Activated naive CD4-positive, alpha-beta T cell treated with anti-CD3 and anti-CD28 coated beads, Interleukin-2, amount 50 U/mL, for 16 hours (primary cell): ENCODE measurements at regions not wholly inside any gene's neighbourhood (a gene's known extent, or its start where the extent isn't known, plus 50 kb on each side); places are given as distances from the start of the nearest gene placed in this dataset.

Experiments used
- DNase-seq: peaks from one replicate; pipeline ENCODE4 v3.0.0-alpha.2; 2020

DNA sequence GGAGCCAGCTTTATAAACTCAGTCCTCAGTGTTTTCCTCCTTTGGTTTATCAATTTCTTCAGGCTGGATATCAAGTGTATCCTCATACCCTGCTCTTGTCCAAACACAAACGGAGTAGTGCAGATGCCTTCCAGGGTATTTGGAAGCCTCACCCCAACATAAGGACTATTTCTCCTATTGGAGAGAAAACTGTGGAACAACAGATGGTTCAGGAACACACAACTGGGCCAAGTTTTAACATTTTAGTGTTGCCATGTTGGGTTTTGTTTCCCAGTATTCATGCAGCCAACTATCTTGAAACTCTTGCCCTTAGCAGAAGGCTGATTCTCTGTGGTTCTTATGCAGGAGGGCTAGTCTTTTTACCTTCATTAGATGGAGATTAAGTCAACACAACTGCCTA is 398.1 kb downstream of the GABRB3 start:
- DNase-seq, result no peak

DNA sequence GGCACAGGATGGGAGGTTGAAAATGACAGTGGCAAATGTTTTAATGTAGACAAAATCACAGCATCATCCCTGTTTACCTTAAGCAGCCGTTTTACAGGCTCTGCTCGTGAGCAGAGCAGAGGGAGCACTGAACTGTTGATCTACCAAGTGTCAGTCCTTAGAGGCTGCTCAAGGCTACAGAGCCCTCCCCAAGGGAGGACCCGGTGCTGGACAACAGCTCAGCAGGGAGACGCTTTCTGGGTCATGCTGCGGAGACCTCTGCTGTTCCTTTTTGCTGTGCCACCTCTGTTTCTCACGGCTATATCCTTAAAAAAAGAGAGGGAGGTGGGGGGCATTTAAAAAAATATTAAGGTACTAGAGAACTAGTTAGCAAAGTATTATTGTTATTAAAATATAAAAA is 400.2 kb downstream of the GABRB3 start:
- DNase-seq, result no peak

DNA sequence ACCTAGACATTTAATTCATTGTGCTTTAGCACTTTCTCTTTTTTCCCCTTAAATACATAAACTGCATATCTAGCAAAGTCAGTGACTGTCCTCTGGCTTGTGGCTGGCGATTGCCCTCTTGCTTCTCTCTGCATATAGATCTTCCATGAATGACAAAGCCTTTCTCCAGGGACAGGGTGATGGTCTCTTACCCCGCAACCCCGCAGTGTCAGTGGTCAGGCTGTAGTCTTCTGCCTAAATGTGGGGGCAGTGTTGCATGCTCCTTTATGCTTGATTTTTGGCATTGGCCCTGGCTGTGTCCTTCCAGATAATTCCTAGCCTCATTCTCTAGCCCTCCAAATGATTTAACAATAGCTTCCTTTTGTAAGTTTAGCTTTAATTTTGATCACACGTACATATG is 407.8 kb downstream of the GABRB3 start:
- DNase-seq, result no peak

DNA sequence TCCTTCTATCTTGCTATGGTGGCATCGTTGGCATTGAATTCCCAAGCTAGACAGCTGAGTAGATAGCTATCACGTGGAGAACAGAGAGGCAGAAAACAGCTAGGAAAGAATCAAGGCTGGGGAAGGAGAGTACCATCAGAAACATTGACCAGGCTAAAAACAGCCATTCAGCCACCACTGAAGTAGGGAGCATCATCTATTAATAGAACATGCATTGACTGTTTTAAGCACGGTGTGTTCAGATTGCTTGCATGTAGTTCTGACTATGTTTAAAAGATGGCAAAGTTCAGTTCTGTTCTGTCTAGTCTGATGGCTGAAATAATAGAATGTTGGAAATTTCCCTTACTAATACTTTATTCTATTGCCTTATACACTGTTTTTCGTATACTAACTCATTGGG is 413.0 kb downstream of the GABRB3 start:
- no peak for DNase-seq

DNA sequence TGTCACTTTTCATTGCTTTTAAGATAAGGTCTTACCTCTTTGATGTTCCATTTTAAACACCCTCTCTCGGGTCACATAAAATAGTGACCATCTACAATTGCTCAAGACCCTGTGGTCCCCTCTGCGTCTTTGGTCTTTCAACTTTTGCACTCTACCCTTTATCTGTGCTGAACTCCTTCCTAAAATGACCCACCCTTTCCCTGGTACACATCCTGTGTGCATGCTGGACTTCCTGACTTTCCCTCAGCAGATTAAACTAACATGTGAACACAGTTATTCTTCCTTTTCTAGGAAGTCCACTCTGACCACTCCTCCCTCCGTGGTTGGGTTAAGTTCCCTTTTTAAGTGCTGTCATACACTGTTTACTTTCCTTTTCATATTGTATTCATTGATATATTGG is 414.2 kb downstream of the GABRB3 start:
- DNase-seq, result no peak

DNA sequence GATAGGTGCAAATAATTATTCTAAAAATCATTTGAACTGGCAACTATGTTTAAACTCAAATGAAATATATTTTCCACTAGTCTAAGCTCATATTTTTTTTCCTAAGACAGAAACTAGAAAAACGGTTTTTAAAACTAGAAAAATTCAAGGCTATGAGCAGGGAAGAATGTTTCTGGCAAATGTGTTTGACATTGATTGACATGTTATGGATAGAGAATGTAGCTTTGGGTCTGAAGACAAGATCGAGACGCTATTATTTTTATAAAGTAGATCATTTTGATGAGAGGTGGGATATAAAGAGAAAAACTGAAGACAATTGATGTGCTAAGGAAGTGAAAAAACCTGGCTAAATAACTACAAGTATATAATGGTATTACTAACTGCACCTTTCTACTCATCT is 415.2 kb downstream of the GABRB3 start:
- DNase-seq, result no peak

DNA sequence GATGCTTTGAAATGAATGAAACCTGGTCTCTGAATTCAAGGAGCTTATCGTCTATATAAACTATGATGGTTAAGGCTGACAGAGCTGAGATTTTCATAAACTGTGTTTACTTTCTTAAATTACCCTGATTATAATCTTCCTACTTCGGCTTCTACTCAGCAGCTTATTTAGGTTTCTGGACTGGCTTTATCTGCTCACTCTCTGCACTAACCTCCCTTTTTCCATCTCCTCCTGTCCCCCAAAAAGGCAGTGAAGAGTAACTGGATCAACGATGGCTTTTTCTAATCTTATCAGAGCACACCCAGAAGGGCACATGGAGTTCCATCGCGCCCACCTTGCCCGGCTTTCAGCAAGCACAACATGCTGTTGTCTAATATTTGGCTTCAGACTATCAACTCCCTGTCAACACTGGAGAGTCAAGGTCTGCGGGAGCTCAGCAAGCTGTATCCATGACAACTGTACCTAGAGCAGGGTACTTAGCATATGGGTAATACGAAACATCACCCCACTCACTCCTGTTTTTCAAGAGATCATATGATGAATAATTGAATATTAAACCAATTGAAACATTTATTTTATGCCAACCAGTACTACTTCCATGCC is 417.3 kb downstream of the GABRB3 start:
- no peak for DNase-seq

DNA sequence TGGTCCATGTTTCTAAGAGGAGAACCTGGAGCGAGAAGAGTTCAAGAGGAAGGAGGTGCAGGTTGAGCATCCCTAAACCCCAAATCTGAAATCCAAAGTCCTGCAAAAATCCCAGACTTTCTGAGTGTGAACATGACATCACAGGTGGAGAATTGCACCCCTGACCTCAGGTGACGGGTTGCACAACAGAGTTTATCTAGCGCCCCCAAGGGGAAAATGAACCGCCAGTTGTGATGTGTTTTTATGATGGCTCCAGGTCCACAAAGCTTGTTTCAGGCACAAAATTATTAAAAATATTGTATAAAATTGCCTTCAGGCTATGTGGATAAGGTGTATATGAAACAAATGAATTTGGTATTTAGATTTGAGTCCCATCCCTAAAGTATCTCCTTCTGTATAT is 420.0 kb downstream of the GABRB3 start:
- no peak for DNase-seq

DNA sequence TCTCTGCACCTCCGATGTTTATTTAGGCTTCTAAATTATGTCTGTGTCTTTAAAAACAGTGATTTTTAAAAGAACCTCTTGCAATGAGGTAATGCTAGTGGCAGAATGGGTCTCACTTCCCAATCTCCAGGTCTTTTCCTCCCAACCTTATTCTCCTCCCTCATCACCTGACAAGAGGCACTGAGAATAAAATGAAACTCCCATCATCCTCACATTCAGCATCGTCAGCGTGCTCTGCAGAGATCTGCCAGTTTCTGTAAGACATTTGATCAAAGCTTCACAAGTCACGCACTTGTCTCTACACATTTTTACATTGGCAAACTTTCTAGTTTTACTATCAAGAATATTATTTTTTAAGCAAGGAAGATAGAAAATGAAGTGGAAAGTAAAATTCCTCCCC is 420.5 kb downstream of the GABRB3 start:
- DNase-seq, result no peak

DNA sequence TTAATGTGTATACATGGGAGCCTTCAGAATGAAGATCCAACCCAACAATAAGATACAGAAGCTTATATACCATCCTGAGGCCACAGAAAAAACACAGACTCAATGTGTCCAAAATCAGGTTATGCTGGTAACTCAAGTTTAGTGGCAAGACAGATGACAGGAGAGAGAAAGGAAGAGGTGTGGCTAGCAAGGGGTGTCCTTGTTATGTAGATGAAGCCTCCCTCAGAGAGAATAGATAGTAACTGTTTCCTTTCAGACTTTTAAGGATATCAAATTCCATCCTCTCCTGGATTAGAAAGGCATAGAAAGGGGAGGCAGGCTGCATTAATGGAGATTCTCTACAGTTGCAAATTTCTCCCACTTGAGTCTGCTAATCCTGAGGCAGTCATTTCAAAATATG is 447.4 kb downstream of the GABRB3 start:
- DNase-seq, result no peak

DNA sequence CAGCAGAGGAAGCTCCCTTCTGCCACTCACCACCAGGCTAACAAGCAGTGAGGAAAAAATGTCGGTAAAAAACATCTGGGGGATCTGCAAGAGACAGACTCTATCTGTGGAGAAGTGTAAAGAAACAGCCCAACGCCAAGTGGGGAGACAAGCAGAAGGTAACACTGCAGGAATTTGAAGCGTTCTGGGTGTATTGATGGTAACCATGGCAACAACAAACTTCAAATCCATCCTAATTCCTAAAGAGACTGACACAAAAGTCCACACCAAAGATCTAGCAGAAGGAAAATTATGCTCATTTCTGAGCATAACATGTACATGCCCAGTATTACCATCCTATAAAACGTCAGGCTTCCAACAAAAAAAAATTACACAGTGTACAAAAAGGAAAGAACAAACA is 449.3 kb downstream of the GABRB3 start:
- DNase-seq, result no peak

DNA sequence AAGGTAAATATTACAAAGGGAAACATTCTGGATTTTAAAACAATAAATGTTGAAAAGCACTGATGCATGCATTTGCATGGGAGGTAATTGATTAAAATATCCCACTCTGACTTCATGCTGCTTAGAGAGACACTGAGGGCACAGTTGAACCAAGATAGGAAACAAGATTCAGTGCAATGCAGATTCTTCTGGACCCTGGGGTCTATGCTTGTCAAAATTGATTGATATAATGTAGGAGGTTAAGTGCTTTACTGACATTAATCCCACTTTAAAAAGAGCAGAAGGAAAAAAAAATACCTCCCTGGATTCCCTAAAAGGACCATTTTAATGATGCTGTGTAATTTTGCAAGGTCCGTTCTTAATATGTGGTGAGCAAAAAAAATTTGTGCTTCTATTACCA is 454.2 kb downstream of the GABRB3 start:
- DNase-seq, result no peak

DNA sequence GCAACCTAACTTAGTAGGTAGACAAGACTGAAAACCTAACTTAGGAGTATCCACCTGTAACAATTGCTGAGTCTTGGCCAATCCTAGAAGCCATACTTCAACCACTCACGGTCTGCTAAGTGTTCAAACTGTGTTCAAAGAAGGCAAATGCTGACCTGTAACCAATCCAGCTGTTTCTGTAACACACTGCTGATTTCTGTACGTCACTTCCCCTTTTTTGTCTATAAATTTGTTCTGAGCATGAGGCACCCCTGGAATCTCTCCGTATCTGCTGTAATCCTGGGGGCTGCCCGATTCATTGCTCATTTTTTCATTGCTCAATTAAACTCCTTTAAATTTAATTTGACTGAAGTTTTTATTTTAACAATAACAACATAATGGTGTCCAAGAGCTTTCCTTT is 451.4 kb upstream of the ATP10A start:
- DNase-seq, result no peak

DNA sequence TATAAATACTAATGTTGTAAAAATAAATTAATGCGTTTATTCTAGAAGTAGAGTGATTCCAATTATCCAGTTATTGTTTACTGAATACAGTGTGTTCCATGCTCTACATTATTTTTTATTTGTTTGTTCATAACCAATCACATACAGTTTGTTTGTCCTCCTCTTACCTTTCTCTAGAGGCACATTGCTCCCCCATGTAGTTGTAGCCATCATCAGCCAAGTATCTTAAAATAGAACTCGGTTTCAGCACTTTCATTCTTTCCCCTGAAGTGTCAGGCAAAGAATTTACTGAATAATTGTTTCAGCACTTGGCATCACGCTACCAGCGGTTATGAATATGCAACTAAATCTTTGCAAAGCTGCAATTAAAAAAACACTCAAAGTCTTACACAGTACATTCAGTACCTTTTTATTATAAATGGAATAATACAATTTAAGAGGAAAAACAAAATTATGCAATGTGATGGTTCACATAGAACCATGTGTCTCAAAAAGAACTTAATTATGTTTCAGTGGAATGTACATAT is 448.6 kb upstream of the ATP10A start:
- no peak for DNase-seq

DNA sequence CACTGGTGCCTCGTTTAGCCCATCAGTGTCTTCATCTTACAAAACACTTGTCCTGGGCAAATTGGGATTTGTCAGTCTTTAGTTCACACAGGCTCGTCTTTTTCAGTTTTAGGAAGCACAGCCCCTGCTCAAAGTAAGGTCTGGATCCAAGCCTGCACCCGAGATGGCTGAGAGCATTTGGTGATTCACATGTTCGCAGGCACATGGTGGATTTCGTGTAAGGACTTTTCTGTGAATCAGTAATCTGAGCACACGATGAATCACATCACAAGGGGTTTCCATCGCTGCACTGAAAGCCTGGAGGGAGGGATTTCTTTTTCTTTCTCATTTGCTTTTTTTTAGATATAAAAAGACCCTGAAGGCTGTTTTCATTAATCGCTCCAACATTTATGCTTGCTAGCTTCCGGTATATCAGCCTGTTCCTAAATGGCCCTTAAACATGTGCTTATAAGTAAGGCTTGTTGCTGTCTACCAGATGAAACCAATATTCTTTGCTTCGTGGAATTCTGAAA is 435.6 kb upstream of the ATP10A start:
- no peak for DNase-seq

DNA sequence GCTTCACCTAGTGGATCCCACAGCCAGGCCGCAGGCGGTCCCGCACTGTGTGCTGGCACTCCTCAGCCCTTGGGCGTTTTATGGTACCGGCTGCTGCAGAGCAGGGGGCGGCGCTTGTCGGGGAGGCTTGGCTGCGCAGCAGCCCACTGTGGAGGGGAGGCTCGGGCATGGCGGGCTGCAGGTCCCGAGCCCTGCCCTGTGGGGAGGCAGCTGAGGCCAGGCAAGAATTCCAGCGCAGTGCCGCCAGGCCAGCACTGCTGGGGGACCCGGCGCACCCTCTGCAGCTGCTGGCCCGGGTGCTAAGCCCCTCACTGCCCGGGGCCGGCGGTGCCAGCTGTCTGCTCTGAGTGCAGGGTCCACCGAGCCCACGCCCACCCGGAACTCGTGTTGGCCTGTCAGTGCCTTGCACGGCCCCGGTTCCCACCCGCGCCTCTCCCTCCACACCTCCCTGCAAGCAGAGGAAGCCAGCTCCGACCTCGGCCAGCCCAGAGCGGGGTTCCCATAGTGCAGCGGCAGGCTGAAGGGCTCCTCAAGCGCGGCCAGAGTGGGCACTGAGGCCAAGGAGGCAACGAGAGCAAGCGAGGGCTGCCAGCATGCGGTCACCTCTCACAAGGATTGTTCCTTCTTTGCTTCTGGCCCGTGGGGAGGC is 435.0 kb upstream of the ATP10A start:
- no peak for DNase-seq

DNA sequence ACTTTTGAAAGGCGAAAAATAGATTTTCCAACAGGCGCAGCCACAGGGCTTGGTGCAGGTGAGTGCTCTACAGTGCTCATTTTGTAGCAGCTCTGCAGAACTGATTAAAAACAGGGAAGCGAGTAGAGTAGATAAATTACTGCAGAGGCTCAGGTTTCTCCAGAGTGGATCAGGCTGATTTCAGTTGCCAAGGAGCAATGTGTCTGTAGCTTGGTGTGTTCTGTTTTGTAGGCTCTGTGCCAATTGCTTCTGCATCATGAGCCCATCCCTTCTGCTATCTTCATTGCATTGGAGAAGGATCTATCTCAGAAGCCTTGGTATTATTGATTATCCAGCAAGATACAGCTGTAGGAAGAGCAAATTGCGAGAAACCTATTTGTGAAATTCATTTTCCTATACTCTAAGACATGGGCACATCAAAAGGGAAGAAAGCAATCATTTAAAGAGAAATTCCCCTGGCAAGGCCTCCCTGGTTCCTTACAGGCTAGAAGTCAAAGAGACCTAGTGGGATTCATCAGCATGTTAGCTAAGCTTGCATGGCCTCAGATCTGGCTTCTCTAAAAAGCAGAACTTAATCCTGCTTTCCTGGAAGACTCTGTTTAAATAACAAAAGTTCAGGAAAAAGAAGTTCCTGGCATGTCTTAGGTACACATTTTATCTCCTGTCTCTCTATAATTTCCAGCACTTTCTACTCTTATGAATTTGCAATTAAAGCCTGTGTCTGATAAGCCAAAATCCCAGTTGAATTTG is 432.4 kb upstream of the ATP10A start:
- DNase-seq, result no peak

DNA sequence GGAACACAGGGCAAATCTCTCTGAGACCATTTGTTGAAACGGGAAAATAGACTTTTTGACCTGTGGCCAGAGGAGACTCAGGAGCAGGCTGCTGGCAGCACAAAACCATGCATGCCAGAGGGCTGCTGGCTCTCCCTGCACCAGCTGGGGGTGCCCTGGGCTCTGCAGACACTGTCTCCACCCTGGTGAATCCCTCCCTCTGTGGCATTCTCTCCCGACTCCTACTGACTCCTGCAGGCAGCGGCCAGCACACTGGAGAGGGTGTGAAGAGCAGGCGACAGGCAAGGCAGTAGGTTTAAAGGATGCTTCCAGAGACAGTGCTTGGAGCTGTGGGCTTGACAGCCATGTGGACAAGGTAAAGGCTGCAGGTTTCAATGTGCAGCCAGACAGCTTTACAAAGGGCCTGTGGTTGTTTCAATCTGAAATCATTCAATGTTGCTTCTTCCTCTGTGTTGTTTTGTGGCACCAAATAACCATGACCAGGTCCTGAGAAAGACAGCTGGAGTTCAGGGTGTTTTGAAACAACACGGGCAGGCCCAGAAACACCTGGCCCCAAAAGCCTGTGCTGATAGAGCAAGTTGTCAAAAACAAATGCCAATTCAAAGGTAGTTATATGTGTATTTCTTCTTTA is 431.0 kb upstream of the ATP10A start:
- no peak for DNase-seq

DNA sequence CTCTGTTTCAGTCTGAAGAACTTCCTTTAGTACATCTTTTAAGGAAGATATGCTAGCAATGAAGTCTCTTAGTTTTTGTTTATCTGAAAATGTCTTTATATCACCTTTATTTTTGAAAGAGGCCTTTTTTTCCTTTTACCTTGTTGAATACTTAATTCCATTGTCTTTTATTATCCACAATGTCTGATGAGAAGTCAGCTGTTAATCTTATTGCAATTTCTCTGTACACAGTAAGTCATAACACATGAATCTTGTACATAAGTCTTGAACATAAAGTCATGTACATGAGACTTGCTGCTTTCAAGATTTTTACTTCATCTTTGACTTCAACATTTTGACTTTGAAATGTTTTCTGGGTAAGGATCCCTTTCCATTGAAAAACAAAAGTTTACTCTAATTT is 424.3 kb upstream of the ATP10A start:
- no peak for DNase-seq

DNA sequence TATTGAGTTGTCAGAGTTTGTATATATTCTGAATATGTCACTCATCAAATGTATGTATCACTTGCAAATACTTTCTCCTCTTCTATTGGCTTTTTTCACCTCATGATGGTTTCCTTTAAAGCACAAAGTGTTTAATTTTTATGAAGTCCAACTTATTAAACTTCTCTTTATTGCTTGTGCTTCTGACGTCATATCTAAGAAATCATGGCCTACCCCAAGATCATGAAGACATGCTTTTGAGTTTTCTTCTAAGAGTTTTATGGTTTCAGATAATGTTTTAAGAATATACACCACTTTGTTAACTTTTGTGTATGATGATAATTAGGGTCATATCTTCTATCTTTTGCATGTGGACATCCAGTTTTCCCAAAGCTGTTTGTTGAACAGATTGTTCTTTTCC is 417.2 kb upstream of the ATP10A start:
- no peak for DNase-seq

DNA sequence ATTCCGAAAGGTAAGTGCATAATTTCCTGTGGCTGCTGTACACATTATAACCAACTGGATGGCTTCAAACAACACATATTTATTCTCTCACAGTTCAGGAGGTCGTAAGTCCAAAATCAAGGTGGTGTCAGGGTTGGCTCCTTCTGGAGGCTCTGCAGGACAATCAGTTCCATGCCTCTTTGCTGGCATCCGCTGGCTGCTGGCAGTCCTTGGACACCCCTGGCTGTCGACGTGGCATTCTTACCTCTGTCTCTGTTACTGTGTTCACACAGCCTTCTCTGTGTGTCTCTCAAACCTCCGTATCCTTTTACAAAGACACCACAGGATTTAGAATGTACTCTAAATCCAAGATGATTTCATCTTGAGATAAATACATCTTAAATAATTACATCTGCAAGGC is 398.8 kb upstream of the ATP10A start:
- DNase-seq, result no peak

DNA sequence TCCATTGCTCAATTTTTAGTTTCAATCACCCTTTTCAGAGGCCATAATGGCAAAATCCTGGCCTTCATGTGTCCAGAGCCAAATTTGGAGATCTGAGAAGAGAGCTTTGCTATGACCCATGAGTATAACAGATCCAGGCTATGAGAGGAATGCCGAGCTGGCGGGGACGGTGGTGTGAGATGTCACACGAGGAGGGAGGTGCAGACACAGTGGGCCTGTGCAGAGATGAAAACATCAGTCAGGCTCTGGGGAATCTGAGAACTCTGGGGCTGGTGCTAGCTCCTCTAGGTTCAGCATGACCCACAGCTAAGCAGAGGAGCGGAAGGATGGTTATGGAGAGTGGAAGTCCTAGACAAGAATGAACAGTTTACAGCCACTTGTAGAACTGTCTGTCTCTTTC is 398.3 kb upstream of the ATP10A start:
- no peak for DNase-seq

DNA sequence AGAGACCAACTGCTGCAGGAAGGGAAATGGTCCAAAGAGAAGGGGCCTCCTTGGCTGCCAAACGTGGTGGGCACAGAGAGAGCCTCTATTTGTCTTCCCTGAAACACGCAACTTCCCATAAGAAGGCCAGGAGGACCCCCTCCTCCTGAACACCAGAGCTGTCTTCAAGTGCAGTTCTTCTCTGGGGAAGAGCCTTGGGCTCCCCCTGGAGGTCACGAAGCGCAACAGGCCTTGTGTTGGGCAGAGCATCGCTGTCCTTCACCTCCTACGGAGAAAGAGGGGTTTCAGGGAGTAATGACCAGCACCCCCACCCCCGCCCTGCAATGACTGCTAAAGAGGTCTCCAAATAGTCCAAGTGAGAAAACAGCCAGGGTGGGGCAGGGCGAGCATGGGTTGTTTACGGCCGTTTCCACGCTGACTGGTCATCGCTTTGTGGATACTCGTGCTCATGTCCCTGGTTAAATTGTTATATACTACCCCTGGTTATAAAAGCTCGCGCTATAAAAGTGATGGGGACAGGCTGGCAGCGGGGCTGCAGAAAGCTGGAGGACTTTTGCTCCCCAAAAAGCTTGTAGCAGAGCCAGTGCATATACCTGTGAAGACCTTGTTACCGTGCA is 397.5 kb upstream of the ATP10A start:
- peak; percentile 29 for DNase-seq
